ENCODE measurements at regions not wholly inside any gene's neighbourhood (a gene's known extent, or its start where the extent isn't known, plus 50 kb on each side); places are given as distances from the start of the nearest gene placed in this dataset.

DNA sequence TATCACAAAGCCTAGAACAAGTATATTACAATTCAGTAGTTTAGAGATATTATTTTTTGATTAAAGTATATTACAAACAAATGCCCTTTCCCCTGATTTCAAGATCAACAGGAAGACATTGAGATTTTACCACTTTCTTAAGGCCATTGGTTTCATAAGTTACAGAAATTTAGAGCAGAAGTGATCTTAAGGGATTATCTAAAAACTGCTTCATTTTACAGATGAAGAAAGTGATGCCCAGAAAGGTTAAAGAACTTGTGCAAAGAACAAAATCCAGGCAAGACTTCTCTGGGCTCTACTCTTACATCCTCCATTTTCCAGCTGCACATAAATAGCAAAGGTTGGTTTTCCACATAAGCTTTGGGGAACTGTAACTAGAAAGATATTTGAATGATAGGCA is 87.5 kb downstream of the DUSP6 start:
- DNase-seq (ENCODE audit: low spot score) (no peak), ATAC-seq (ENCODE audit: low FRiP score) (no peak)
- TF ChIP-seq, protein P1, sequence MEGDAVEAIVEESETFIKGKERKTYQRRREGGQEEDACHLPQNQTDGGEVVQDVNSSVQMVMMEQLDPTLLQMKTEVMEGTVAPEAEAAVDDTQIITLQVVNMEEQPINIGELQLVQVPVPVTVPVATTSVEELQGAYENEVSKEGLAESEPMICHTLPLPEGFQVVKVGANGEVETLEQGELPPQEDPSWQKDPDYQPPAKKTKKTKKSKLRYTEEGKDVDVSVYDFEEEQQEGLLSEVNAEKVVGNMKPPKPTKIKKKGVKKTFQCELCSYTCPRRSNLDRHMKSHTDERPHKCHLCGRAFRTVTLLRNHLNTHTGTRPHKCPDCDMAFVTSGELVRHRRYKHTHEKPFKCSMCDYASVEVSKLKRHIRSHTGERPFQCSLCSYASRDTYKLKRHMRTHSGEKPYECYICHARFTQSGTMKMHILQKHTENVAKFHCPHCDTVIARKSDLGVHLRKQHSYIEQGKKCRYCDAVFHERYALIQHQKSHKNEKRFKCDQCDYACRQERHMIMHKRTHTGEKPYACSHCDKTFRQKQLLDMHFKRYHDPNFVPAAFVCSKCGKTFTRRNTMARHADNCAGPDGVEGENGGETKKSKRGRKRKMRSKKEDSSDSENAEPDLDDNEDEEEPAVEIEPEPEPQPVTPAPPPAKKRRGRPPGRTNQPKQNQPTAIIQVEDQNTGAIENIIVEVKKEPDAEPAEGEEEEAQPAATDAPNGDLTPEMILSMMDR (IDR thresholded peaks at IDR 0.05) = no peak

DNA sequence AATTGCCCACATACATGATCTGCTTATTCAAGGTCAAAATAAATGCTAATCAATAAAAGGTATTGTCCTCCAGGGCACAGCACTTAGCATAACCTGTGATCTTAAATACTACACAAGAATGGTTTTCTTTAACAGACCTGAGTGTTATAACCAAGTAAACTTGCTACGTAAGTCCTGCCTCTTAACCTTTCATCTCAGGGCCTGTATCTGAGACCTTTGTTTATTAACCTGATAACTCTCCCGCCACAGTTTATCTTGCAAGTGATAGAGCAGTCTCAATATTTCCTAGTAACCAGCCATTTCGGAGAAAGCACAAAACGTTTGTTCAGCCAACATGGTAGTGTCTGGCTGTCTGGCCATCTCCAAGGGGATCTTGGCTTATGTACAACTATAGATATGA is 88.4 kb downstream of the DUSP6 start:
- DNase-seq (ENCODE audit: low spot score) = no peak
- no peak for ATAC-seq (ENCODE audit: low FRiP score)
- TF ChIP-seq, protein P1 (IDR thresholded peaks at IDR 0.05) = no peak

DNA sequence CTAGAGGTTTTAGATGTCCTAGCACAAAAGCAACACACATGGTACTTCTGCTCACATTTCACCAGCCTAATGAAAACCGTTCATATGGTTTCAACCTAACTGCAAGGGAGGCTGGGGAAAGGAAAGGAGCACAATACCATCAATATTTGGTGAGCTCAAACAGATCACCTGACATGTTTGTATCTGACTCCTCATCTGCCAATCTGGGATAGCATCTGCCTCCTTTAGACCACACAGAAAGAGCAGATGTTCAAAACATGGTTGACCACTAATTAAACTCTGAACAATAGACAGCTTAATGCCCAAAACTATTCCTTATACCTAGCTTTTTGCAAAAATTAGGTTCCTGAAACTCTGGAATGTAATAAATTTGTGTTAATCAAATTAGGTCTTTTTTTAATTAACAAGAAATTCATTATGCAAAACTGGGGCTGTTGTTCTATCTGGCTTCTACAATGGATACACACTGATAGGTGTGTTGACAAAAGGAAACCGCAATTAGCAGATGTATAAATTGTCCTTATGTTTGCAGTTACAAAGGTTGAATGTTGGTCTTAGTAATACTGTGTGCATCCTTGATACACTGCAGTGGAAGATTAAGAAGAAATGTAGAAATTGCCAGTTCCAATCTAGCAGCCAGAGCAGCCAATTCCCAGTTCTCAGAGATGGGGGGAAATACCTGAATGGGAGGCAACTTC is 89.3 kb downstream of the DUSP6 start:
- no peak for ATAC-seq (ENCODE audit: low FRiP score)
- DNase-seq (ENCODE audit: low spot score) = no peak
- TF ChIP-seq, protein P1 (IDR thresholded peaks at IDR 0.05) = no peak

DNA sequence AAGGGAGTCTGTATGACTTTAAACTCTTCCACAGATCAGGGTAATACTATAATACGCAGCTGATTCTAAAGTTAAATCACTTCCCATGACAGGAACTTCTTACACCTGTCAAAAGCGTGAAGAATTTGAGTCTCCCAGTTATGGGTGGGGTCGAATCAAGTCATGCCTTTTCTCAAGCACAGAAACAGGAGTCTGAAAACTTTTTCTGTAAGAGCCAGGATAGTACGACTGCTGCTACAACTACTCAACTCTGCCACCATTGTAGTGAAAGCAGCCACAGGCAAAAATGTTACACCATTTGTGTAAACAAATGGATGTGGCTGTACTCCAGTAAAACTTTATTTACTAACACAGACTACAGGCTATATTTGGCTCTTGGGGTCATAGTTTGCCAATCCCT is 90.3 kb downstream of the DUSP6 start:
- ATAC-seq (ENCODE audit: low FRiP score) (no peak), DNase-seq (ENCODE audit: low spot score) (no peak)
- TF ChIP-seq, protein P1 (IDR thresholded peaks at IDR 0.05) = no peak

DNA sequence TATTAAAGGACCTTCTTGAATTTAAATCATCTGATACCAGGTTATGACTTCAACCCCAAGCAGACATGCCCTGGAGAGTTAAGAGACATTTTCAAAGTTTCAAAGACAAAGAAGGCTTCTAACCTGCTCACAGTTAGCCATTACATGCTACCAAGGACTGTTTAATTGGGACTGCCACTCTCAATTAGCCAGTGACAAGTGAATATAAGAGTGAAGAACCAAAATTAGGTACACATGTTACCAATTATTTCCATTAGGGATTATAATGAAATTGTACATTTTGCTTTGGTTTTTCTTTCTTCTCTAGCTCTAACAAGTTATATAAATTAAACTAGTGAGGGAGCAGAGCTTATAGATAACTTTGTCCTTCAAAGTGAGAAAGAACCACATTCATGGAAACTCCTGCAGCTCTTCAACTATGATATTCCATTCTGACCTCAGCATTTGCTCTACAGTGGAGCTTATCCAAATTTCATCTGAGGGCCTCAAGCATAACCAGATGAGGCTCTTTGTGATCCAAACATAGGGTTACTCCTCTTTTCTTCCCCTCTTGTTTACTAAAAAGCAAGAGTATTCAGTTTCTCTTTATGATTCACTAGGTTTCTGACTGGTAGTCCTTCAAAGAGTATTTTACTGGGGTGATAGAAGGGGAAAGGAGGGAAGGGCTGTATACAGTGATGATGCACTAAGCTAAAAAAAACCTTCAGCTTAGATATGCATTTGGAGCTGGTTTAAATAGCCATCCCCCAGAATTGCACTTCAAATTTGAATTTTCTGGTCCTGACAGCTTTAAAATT is 91.3 kb downstream of the DUSP6 start:
- DNase-seq (ENCODE audit: low spot score) = no peak
- TF ChIP-seq, protein P1 (IDR thresholded peaks at IDR 0.05) = no peak
- no peak for ATAC-seq (ENCODE audit: low FRiP score)

DNA sequence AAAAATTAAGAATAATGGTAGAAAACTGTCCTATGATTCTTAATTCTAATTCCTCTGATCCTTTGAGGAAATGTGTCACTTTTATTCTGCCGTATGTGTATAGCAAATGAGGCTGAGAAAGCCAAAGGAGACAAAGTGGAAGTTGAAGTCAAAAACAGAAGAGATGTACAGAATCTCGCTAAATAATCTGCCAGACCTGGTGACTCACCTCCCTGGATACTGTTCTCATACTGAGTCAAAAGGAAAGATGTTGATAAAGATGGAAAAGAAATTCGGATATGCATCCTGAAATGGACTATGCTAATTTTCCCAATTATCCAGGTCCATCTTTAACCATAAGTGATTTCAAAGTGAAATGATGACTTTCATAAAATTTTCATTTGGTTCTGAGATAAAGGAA is 92.5 kb downstream of the DUSP6 start:
- ATAC-seq (ENCODE audit: low FRiP score) (no peak), DNase-seq (ENCODE audit: low spot score) (no peak)
- TF ChIP-seq, protein P1 (IDR thresholded peaks at IDR 0.05) = no peak
